ENCODE measurements at regions not wholly inside any gene's neighbourhood (a gene's known extent, or its start where the extent isn't known, plus 50 kb on each side); places are given as distances from the start of the nearest gene placed in this dataset.

- H3K4me3 ChIP-seq (ENCODE audit: low read depth, low read length) = peak overlapping the region; percentile 9
- TF ChIP-seq MAX (IDR thresholded peaks at IDR 0.05; ENCODE audit: low read depth, low read length) = no peak
- TF ChIP-seq, protein P1, sequence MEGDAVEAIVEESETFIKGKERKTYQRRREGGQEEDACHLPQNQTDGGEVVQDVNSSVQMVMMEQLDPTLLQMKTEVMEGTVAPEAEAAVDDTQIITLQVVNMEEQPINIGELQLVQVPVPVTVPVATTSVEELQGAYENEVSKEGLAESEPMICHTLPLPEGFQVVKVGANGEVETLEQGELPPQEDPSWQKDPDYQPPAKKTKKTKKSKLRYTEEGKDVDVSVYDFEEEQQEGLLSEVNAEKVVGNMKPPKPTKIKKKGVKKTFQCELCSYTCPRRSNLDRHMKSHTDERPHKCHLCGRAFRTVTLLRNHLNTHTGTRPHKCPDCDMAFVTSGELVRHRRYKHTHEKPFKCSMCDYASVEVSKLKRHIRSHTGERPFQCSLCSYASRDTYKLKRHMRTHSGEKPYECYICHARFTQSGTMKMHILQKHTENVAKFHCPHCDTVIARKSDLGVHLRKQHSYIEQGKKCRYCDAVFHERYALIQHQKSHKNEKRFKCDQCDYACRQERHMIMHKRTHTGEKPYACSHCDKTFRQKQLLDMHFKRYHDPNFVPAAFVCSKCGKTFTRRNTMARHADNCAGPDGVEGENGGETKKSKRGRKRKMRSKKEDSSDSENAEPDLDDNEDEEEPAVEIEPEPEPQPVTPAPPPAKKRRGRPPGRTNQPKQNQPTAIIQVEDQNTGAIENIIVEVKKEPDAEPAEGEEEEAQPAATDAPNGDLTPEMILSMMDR (IDR thresholded peaks at IDR 0.05; ENCODE audit: low read depth, low read length) = no peak
- no peak for TF ChIP-seq POLR2A (IDR thresholded peaks at IDR 0.05; ENCODE audit: extremely low read depth, insufficient read length)
- TF ChIP-seq MYC (IDR thresholded peaks at IDR 0.05; ENCODE audit: low read depth, low read length) = no peak
- DNase-seq (ENCODE audit: low read depth) = no peak
Observed at GRCh38 chr17:14738652-14738988, 437.7 kb downstream of the HS3ST3B1 start.

DNA sequence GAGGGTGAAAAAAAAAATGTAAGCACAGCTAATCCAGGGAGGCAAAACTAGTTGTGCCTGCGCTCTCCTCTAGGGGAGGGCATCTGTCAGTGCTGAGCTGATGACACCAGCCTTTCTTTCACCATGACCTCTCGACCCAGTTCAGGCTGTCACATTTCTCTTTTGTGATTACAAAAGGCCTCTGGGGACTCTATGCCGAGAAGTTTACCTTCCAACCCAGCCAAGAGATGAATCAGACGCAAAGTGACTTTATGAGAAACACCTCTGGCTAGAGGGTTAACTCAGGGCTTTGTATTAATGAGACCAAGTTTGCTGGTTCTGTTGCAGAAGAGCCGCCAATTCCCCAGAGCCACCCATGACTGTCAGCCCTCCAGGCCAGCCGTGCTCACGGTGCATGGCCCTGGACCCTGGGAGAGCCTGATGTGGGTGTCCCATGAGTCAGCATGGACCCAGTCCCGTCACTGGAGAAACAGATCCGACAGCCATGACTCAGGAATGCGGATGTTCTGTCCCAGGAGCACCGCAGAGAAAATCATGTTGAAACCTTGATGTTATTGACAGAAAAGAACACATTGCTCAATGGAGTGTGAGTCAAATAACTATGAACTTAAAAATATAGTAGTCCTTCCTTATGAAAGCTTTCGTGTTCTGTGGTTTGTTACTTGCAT lies 437.2 kb downstream of the HS3ST3B1 start:
- peak; percentile 62; the same call in 1 of the 2 replicates for TF ChIP-seq MAX (IDR thresholded peaks at IDR 0.05; ENCODE audit: low read depth, low read length)
- TF ChIP-seq, protein P1 (IDR thresholded peaks at IDR 0.05; ENCODE audit: low read depth, low read length) = peak; percentile 62
- TF ChIP-seq POLR2A (IDR thresholded peaks at IDR 0.05; ENCODE audit: extremely low read depth, insufficient read length) = no peak
- peak; percentile 37; the same call in 1 of the 2 replicates for TF ChIP-seq MYC (IDR thresholded peaks at IDR 0.05; ENCODE audit: low read depth, low read length)
- DNase-seq (ENCODE audit: low read depth) = peak; percentile 97
- peak overlapping the region; percentile 23 for H3K4me3 ChIP-seq (ENCODE audit: low read depth, low read length)

- DNase-seq (ENCODE audit: low read depth) = no peak
- TF ChIP-seq, protein P1 (IDR thresholded peaks at IDR 0.05; ENCODE audit: low read depth, low read length) = no peak
- TF ChIP-seq MYC (IDR thresholded peaks at IDR 0.05; ENCODE audit: low read depth, low read length) (no peak), MAX (IDR thresholded peaks at IDR 0.05; ENCODE audit: low read depth, low read length) (no peak), POLR2A (IDR thresholded peaks at IDR 0.05; ENCODE audit: extremely low read depth, insufficient read length) (no peak)
- no peak overlapping the region for H3K4me3 ChIP-seq (ENCODE audit: low read depth, low read length)
Observed at GRCh38 chr17:14736631-14737030, 435.8 kb downstream of the HS3ST3B1 start.

GRCh38 chr17:14733376-14733775 lies 432.5 kb downstream of the HS3ST3B1 start:
- no peak overlapping the region for H3K4me3 ChIP-seq (ENCODE audit: low read depth, low read length)
- TF ChIP-seq, protein P1 (IDR thresholded peaks at IDR 0.05; ENCODE audit: low read depth, low read length) = no peak
- TF ChIP-seq MAX (IDR thresholded peaks at IDR 0.05; ENCODE audit: low read depth, low read length) = no peak
- no peak for TF ChIP-seq MYC (IDR thresholded peaks at IDR 0.05; ENCODE audit: low read depth, low read length)
- TF ChIP-seq POLR2A (IDR thresholded peaks at IDR 0.05; ENCODE audit: extremely low read depth, insufficient read length) = no peak
- no peak for DNase-seq (ENCODE audit: low read depth)

DNA sequence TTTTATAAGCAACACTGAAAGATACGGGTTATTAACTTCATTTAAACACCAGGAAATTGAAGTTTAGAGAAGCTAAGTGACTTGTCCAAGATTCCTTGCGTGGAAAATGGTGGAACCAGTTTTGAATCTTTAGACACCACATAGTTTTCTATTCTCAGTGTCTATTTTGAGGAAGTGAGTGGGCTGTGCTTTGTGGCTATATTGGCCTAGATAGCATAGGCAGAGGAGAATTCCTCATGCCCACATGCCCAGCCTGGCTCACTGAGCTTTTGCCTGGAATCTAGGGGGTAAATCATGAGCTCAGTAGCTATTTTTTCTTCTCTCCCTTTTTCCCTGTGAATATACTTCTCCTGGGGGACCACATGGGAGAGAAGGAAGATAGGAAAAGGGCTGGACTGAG lies 431.3 kb downstream of the HS3ST3B1 start:
- no peak for DNase-seq (ENCODE audit: low read depth)
- TF ChIP-seq MYC (IDR thresholded peaks at IDR 0.05; ENCODE audit: low read depth, low read length) (no peak), POLR2A (IDR thresholded peaks at IDR 0.05; ENCODE audit: extremely low read depth, insufficient read length) (no peak), MAX (IDR thresholded peaks at IDR 0.05; ENCODE audit: low read depth, low read length) (no peak)
- TF ChIP-seq, protein P1 (IDR thresholded peaks at IDR 0.05; ENCODE audit: low read depth, low read length) = no peak
- no peak overlapping the region for H3K4me3 ChIP-seq (ENCODE audit: low read depth, low read length)

Measured in NB4 (cell line).